Activated CD4-positive, alpha-beta T cell treated with anti-CD3 and anti-CD28 coated beads for 1 hour (primary cell): ENCODE measurements at regions not wholly inside any gene's neighbourhood (a gene's known extent, or its start where the extent isn't known, plus 50 kb on each side); places are given as distances from the start of the nearest gene placed in this dataset.
"Not testable (repeated sequence)": the region's sequence is repeated elsewhere in the genome, so short reads cannot be mapped to it uniquely, and the experiment has no call there.

Experiments
- DNase-seq: peaks from one replicate; pipeline ENCODE4 v3.0.0-alpha.2; 2020

DNA sequence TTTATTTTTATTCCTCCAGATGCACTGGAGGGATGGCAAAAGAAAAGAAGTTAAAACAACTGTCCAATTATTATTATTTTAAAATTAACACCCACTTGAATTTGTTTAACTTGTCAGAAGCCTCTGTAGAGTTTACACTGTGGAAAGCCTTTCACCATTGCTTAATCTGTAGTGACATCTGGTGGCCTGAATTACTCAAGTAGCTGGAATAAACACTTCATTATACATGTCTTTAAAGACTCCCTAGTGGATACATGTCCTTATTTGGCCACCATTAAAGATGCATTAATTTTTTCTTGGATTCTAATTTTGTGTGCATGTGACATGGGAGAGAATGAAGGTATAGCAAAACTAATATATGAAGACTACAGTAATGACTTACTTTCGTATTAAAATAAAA is 1496.5 kb downstream of the FAM181B start:
- DNase-seq: no peak

GRCh38 chr11:81227409-81227808 is 1506.3 kb downstream of the FAM181B start:
- DNase-seq: not testable (repeated sequence)

GRCh38 chr11:81224396-81224795 is 1509.3 kb downstream of the FAM181B start:
- no peak for DNase-seq

- DNase-seq: no peak
These were observed 1511.2 kb downstream of the FAM181B start for GRCh38 chr11:81222491-81222890.

DNA sequence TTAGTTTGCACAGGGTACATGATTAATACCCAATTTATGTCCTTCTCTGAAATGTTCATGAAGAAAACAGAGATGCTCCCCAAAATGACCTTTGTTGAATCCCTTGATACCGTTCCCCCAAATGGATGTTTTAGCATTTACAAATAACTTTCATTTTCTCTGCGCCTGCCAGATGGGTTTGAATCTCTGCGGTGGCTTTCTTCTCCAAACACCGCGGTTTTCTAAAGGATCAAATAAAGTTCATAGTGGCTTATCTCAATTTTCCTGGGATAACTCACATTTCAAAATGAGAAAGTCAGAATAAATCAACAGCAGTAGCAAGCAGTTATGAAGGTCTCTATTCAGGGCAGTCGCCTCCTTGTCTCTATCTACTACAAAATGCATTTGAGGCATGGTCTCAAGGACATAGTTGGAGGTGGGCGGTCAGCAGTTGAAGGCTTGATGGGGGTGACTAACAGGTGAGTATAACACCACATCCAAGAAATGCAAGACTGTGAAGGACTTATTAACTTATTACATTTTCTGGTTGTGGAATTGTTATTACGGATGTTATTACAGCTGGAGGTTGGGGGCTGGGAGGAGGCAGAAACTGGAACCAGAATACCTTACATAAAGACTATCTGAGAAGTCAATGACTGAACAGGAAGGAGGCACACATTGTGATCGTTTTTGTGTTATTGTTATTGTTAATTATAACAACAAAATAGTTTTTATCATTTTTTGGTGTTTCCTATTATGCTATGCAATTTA is 1513.3 kb downstream of the FAM181B start:
- no peak for DNase-seq

- DNase-seq: no peak
These were observed 1514.0 kb downstream of the FAM181B start for GRCh38 chr11:81219661-81220060.

DNA sequence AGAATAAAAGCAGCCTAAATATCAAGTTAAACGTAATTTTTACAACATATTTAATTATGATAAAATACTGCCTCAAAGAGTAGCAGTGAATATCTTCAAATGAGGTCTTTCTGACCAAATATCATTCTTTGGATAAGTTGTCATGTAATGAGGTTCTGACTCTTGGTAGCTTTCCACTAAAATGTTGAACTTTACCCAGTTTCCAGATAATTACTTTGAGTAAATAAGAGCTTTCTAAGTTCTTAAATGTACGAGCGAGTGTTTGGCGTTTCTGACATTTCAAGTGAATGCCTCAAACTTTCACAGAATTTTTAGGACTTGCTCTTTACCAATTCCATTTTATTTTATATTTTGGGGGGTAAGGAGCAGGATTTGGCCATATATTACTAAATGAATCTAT is 1515.2 kb downstream of the FAM181B start:
- DNase-seq: no peak

- DNase-seq: no peak
These were observed 1522.6 kb downstream of the FAM181B start for GRCh38 chr11:81211050-81211449.

DNA sequence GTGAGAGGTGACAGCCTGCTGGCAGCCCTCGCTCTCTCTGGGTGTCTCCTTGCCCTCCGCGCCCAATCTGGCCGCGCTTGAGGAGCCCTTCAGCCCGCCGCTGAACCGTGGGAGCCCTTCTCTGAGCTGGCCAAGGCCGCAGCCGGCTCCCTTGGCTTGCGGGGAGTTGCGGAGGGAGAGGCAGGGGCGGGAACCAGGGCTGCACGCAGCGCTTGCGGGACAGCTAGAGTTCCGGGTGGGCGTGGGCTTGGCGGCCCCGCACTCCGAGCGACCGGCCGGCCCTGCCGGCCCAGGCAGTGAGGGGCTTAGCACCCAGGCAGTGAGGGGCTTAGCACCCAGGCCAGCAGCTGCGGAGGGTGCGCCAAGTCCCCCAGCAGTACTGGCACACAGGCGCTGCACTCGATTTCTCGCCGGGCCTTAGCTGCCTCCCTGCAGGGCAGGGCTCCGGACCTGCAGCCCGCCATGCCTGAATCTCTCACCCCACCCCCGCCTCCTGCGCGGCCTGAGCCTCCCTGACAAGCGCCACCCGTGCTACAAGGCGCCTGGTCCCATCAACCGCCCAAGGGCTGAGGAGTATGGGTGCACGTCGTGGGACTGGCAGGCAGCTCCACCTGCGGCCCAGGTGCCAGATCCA is 1526.1 kb downstream of the FAM181B start:
- DNase-seq: no peak

DNA sequence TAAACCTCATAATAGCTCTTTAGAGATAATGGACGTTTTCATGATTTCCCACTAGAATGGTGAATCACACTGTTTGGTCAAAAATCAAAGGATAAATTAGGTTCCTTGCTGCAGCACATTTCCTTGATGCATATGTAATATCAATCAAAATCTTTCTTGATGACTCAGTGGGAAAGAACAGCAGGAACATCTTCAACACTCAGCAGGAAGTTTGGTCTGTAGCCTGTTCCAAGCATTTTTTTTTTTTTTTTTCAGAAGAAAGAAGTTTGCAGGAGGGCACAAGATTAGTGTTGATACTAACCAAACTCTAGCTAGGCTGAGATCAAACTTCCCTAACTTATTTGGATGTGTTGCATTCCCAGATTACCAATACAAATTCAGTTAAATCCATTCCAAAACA is 1529.8 kb downstream of the FAM181B start:
- DNase-seq: no peak

DNA sequence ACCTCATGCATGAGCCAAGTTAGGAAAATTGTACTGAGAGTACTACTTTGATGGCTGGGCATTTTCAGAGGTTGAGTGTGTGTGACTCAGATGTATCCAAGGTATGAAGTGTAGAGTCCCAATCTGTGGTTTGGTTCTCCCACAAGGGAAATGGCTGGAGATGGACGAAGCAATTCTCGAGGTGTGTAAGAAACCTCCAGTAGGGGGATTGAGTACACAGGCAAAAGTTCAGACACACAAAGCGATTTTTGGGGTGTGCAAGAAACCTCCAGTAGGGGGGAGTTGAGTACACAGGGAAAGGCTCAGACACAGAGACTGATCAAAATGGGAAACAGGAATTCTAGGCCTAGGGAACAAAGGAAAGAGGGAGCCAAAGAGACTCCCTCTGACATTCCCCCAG is 1536.3 kb downstream of the FAM181B start:
- DNase-seq: no peak

GRCh38 chr11:81192516-81192915 is 1541.1 kb downstream of the FAM181B start:
- no peak for DNase-seq

DNA sequence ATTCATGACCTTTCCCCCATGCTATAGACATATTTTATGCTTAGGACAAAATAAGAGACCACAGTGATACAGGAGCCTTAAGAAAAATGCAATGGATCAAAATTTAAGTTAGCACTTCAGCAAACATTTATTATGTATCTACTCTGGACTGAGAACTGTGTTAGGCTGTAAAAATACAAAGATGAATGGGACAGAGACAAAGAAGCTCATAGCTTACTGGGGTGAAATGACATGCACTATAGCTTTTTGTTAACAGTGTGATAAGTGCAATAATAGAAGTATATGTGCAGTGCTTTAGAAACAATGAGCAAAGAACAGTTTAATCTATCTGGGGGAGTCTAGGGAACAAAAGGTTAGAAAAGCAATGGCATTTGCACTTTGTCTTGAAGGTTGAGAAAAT is 1543.1 kb downstream of the FAM181B start:
- DNase-seq: no peak

- not testable (repeated sequence) for DNase-seq
These were observed 1546.6 kb downstream of the FAM181B start for GRCh38 chr11:81187033-81187432.

DNA sequence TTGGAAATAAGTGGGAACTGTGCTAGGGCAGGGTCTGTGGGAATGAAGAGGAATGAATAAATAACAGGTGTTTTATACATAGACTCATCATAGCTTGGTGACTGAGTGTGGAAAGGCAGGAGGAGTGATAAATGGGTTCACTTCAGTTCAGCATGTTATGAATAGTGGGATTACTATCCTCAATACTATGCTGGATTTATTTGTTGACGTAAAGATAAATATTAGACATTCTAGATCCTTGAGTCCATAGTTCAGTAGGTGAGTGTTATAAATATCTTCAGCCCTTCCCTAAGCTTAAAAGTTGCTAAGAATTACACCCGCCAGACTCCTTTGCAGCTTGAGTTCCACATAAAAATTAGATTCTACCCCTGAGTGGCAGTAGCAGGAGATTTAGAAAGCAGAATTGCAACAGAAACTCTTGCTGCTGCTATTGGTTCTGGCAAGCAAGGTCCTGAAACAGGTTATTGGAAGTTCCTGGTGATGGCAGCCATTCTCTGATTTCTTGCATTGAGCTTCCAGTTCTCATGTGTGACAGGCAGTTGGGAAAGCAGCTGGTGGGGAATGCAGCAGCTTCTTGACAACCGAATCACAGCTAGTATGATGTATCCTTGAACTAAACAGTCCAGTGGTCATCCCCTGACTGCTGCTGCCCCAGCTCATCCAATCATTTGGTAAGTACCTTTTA is 1558.9 kb downstream of the FAM181B start:
- DNase-seq: no peak

- no peak for DNase-seq
These were observed 1568.5 kb downstream of the FAM181B start for GRCh38 chr11:81165164-81165563.

DNA sequence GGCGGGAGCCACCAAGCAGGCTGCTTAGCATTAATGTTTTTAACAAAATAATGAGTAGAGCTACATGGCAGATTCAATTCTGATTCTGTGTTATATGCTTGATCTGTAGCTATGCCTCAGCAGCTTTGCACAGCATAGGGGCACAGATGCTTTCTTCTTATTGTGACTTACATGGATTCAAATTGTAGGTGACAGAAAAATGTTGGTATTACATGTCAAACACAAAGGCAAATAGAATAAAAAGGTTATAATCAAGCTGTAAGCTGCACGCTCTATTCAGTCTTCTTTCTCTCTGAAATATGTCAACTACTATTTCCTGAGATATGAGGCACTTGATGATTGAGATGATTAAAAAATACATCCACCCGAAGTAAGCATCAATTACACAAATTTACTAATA is 1573.8 kb downstream of the FAM181B start:
- DNase-seq: no peak

GRCh38 chr11:81135570-81135969 is 1598.1 kb downstream of the FAM181B start:
- DNase-seq: no peak

DNA sequence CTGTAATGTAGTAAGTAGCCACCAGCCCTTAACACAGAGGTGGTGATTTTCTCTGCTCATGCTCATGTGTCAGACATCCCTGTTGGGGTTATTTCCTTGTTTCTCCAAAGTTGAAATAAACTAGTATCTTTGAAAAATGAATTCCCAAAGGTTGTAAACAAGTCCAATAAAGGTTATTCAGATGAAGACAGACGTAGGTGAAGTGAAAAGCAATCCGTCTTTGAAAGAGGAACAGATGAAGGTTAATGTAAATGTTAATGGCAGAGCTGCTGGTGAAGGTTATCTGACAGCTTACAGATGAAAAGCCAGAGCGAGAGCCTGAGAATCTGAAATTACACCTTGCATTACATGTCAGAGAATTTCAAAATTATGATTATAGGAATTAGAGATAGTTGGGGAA is 1604.0 kb downstream of the FAM181B start:
- DNase-seq: no peak

DNA sequence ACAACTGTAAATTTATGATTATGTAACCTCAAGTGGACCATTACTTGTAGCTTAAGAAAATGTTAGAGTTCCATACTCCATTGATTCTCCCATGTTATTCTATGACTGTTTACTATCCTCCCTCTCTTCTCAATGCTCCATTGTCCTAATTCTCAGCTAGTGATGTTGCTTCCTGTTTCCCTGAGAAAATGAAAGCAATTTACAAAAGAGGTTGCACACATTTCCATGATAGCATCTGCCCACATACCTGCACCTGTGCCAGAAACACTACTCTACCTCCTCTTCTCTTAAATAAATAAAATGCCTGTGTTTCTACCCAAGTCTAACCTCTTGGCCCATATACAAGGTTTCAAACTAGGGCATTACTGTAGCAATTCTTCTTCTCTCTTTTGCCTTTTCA is 1620.9 kb downstream of the FAM181B start:
- no peak for DNase-seq

- no peak for DNase-seq
These were observed 1629.6 kb downstream of the FAM181B start for GRCh38 chr11:81104051-81104450.

DNA sequence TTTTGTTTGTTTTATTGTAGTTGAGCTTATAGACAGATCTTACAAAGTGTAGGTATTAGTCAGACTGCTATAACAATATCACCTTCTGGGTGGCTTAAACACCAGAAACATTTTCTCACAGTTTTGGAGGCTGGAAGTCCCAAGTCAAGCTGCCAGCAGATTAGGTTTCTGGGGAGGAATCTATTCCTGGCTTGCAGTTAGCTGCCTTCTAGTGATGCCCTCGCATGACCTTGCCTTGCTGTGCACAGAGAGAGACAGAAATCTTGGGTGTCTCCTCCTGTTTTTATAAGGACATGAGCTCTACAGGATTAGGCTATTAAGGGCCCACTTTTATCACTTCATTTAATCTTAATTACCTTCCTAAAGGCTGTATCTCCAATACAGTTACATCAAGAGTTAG is 1635.2 kb downstream of the FAM181B start:
- DNase-seq: no peak

GRCh38 chr11:81092522-81092921 is 1641.1 kb downstream of the FAM181B start:
- DNase-seq: no peak

- no peak for DNase-seq
These were observed 1644.4 kb downstream of the FAM181B start for GRCh38 chr11:81089242-81089641.
